HEK293T (cell line): ENCODE measurements at regions not wholly inside any gene's neighbourhood (a gene's known extent, or its start where the extent isn't known, plus 50 kb on each side); places are given as distances from the start of the nearest gene placed in this dataset.

Experiments used
- CTCF ChIA-PET: fragments of 350-600 bp; formaldehyde crosslinking; extraction: SDS; loops from one replicate; lab custom pipeline; 2021; ENCODE audit warnings: antibody characterized with exemption, inconsistent platforms; lab: Yijun Ruan, JAX
- POLR2A ChIA-PET: fragments of 350-600 bp; formaldehyde crosslinking; extraction: SDS; loops from one replicate; lab custom pipeline; 2020; ENCODE audit warnings: antibody characterized with exemption, inconsistent platforms; lab: Yijun Ruan, JAX
- DNase-seq: peaks from one replicate; pipeline ENCODE4 v3.0.0; 2012; ENCODE audit warnings: mixed read lengths; ENCODE audit errors: extremely low spot score
- ARNT ChIP-seq: fragments of 450-650 bp; IDR thresholded peaks from 2 replicates; pipeline ENCODE4 v1.6.1; 2017; ENCODE audit warnings: mild to moderate bottlenecking
- BHLHE40 ChIP-seq: fragments of 450-650 bp; IDR thresholded peaks from 2 replicates; pipeline ENCODE4 v1.6.1; 2016; ENCODE audit warnings: mild to moderate bottlenecking, moderate library complexity, borderline replicate concordance
- CTBP1 ChIP-seq: fragments of 450-650 bp; IDR thresholded peaks from 2 replicates; pipeline ENCODE4 v1.6.1; 2016; ENCODE audit warnings: borderline replicate concordance
- ELF4 ChIP-seq: fragments of 450-650 bp; IDR thresholded peaks from 2 replicates; pipeline ENCODE4 v1.6.1; 2017; ENCODE audit warnings: antibody characterized with exemption
- FOXA1 ChIP-seq: fragments of 450-650 bp; IDR thresholded peaks from 2 replicates; pipeline ENCODE4 v1.6.1; 2016; ENCODE audit warnings: mild to moderate bottlenecking
- FOXK2 ChIP-seq: fragments of 450-650 bp; IDR thresholded peaks from 2 replicates; pipeline ENCODE4 v1.6.1; 2016; ENCODE audit warnings: mild to moderate bottlenecking
- FOXM1 ChIP-seq: fragments of 450-650 bp; IDR thresholded peaks from 2 replicates; pipeline ENCODE4 v1.6.1; 2017; ENCODE audit warnings: mild to moderate bottlenecking, borderline replicate concordance
- HDGF ChIP-seq: fragments of 450-650 bp; IDR thresholded peaks from 2 replicates; pipeline ENCODE4 v1.6.1; 2017; ENCODE audit warnings: antibody characterized with exemption, borderline replicate concordance
- L3MBTL2 ChIP-seq: fragments of 450-650 bp; conservative IDR thresholded peaks from 2 replicates; pipeline ENCODE4 v1.6.1; 2016; ENCODE audit warnings: mild to moderate bottlenecking
- LEF1 ChIP-seq: fragments of 450-650 bp; IDR thresholded peaks from 2 replicates; pipeline ENCODE4 v1.6.1; 2017; ENCODE audit warnings: mild to moderate bottlenecking, borderline replicate concordance
- NFRKB ChIP-seq: fragments of 450-650 bp; IDR thresholded peaks from 2 replicates; pipeline ENCODE4 v1.6.1; 2016; ENCODE audit warnings: mild to moderate bottlenecking, moderate library complexity
- SP1 ChIP-seq: fragments of 450-650 bp; IDR thresholded peaks from 2 replicates; pipeline ENCODE4 v1.6.1; 2017
- SUZ12 ChIP-seq: fragments of 450-650 bp; IDR thresholded peaks from 2 replicates; pipeline ENCODE4 v1.6.1; 2016; ENCODE audit warnings: mild to moderate bottlenecking
- TARDBP ChIP-seq: fragments of 450-650 bp; IDR thresholded peaks from 2 replicates; pipeline ENCODE4 v1.6.1; 2016
- ZNF384 ChIP-seq: fragments of 450-650 bp; IDR thresholded peaks from 2 replicates; pipeline ENCODE4 v1.6.1; 2016
- TF ChIP-seq, protein P1 (sequence below): fragments of 450-650 bp; IDR thresholded peaks from 2 replicates; pipeline ENCODE4 v1.6.1; 2016

DNA sequence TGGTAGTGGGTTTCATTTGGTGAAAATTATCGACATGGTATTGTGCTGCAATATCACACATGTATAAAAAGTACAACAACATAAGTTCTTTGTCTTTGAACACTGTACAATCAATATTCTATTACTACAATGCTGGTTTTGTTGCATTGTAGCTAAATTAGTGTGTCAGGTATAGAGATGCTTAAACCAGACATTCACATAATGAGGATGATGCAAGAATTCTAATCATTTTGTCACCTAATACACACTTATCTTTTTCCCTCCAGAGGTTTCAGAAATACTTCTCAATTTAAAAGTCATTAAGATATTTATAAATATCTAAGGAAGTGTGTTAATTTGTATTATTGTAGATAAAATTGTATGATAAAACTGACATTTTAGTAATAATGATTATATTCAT is 174.8 kb upstream of the MAN1A1 start:
- CTCF ChIA-PET: no interaction called here
- POLR2A ChIA-PET: no interaction called here
- TF ChIP-seq L3MBTL2 (no peak), FOXA1 (no peak), LEF1 (no peak), HDGF (no peak), SP1 (no peak), SUZ12 (no peak), TARDBP (no peak), FOXM1 (no peak), ARNT (no peak), CTBP1 (no peak), ELF4 (no peak), BHLHE40 (no peak), ZNF384 (no peak), FOXK2 (no peak), NFRKB (no peak)
- TF ChIP-seq, protein P1, sequence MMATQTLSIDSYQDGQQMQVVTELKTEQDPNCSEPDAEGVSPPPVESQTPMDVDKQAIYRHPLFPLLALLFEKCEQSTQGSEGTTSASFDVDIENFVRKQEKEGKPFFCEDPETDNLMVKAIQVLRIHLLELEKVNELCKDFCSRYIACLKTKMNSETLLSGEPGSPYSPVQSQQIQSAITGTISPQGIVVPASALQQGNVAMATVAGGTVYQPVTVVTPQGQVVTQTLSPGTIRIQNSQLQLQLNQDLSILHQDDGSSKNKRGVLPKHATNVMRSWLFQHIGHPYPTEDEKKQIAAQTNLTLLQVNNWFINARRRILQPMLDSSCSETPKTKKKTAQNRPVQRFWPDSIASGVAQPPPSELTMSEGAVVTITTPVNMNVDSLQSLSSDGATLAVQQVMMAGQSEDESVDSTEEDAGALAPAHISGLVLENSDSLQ: no peak
- DNase-seq: no peak

DNA sequence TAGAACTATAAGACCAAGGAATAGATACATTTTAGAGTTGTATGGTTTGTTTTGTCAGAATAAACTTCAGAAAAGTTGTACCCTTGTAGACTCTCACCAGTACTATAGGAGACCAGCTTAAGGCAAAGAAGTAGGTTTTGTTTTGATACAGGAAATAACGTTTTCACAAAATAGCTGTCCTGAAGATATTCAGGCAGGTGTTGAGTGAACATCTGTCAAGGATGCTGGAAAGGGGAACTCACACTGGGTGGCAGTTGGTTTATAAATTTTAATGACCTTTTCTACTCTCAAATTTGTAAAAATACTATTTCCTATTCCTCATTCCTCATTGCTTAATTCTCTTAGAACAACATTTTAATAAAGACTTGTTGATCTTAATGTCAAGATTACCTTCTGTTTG is 174.0 kb upstream of the MAN1A1 start:
- ChIA-PET CTCF (no interaction called here), POLR2A (no interaction called here)
- TF ChIP-seq FOXM1 (no peak), FOXK2 (no peak)
- DNase-seq: no peak

DNA sequence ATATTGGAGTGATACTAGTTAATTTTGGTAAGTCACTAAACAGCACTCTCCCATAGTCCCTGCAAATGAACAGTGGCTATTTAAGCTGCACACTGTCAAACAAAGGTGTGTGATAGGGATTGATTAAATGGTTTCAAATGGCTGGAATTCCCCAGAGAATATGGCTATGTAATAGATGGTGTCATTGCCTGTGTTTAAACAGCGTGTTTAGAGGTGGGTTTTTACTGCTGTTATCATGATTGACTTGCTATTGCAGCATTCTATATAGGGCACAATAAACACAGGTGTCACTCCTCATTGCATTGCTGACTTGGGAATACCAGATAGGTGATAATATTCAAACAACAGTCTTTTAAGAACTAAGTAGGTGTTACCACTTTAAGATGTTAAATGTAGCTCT is 171.7 kb upstream of the MAN1A1 start:
- no peak for TF ChIP-seq L3MBTL2
- no peak for TF ChIP-seq NFRKB
- no peak for TF ChIP-seq BHLHE40
- ChIA-PET CTCF (no interaction called here), POLR2A (no interaction called here)
- no peak for DNase-seq

- TF ChIP-seq FOXK2 (no peak), SUZ12 (no peak), ELF4 (no peak), BHLHE40 (no peak), TARDBP (no peak), CTBP1 (no peak), HDGF (no peak), FOXM1 (no peak), L3MBTL2 (no peak), ARNT (no peak), SP1 (no peak), LEF1 (no peak), NFRKB (no peak), ZNF384 (no peak), FOXA1 (no peak)
- TF ChIP-seq, protein P1: no peak
- DNase-seq: no peak
- ChIA-PET POLR2A (no interaction called here), CTCF (no interaction called here)
Measured at GRCh38 chr6:119517428-119517827, 167.9 kb upstream of the MAN1A1 start.

- TF ChIP-seq TARDBP (no peak), ZNF384 (no peak), FOXM1 (no peak), L3MBTL2 (no peak), SUZ12 (no peak), ELF4 (no peak), CTBP1 (no peak), ARNT (no peak), FOXK2 (no peak), HDGF (no peak), BHLHE40 (no peak), LEF1 (no peak), FOXA1 (no peak), SP1 (no peak), NFRKB (no peak)
- TF ChIP-seq, protein P1: no peak
- POLR2A ChIA-PET: no interaction called here
Measured at GRCh38 chr6:119514345-119514744, 164.8 kb upstream of the MAN1A1 start.

GRCh38 chr6:119511024-119511423 is 161.5 kb upstream of the MAN1A1 start:
- ChIA-PET CTCF (no interaction called here), POLR2A (no interaction called here)
- no peak for TF ChIP-seq FOXA1
- TF ChIP-seq SP1: no peak
- no peak for TF ChIP-seq CTBP1
- TF ChIP-seq FOXK2: no peak
- TF ChIP-seq ZNF384: no peak
- no peak for TF ChIP-seq ARNT
- no peak for TF ChIP-seq L3MBTL2
- no peak for TF ChIP-seq FOXM1
- TF ChIP-seq ELF4: no peak
- TF ChIP-seq LEF1: no peak
- TF ChIP-seq, protein P1: no peak
- no peak for TF ChIP-seq SUZ12
- TF ChIP-seq BHLHE40: no peak
- TF ChIP-seq TARDBP: no peak
- no peak for TF ChIP-seq HDGF
- no peak for DNase-seq

More at GRCh38 chr6:119514345-119514744, 164.8 kb upstream of the MAN1A1 start:
- CTCF ChIA-PET: no interaction called here
- DNase-seq: no peak
